Stomach smooth muscle (tissue), 2 donors: ENCODE measurements at regions not wholly inside any gene's neighbourhood (a gene's known extent, or its start where the extent isn't known, plus 50 kb on each side); places are given as distances from the start of the nearest gene placed in this dataset.

Source experiments
- H3K27ac ChIP-seq: one replicate; pipeline ENCODE4 v1.7.0; 2013; ENCODE audit warnings: mild to moderate bottlenecking, low read length, inconsistent platforms
- H3K27me3 ChIP-seq, 2 donors: one replicate each; pipeline ENCODE4 v1.7.0; 2013; ENCODE audit warnings: low read length in 2 of 2; ENCODE audit not compliant: insufficient read depth in 2 of 2, control insufficient read depth in 1 of 2
- H3K36me3 ChIP-seq, 2 donors: one replicate each; pipeline ENCODE4 v1.7.0; 2013; ENCODE audit warnings: low read length in 2 of 2; ENCODE audit not compliant: control insufficient read depth in 2 of 2, insufficient read depth in 2 of 2
- H3K4me1 ChIP-seq: one replicate; pipeline ENCODE4 v1.7.0; 2013; ENCODE audit warnings: low read length; ENCODE audit not compliant: control insufficient read depth, insufficient read depth
- H3K4me3 ChIP-seq, 2 donors: one replicate each; pipeline ENCODE4 v1.7.0; 2013; ENCODE audit warnings: low read length in 2 of 2
- H3K9ac ChIP-seq, 2 donors: one replicate each; pipeline ENCODE4 v1.7.0; 2013; ENCODE audit warnings: low read length in 2 of 2, mild to moderate bottlenecking in 1 of 2
- H3K9me3 ChIP-seq, 2 donors: one replicate each; pipeline ENCODE4 v1.7.0; 2013; ENCODE audit warnings: low read length in 2 of 2; ENCODE audit not compliant: control insufficient read depth in 2 of 2
- donor health status: healthy.
- donor health status: Pancreatic carcinoma.

DNA sequence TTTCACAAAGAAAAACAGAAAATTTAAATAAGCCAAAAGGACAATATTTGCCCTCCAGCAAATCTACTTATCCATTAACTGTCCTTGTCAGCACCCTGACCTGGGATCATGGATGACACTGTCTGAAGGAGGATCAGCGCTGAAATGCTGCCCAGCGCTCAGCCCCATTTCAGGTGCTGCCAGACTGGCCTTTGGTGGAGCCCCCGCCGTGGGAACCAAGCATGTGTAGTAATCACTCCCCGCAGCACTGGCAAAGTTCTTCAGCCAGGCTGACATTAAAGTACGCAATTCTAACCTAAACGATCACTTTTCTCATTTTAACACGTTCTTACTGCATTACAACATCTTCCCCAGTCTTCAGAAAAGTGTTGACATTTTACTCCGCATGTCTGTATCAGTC lies 108.6 kb upstream of the GPC1 start:
- H3K4me1 ChIP-seq = peaks cover 6% of the 10 kb centered on the region
- H3K9me3 ChIP-seq = peaks cover 0 to 4% of the 10 kb centered on the region in 2 donors
- H3K27ac ChIP-seq = no peak overlapping the region
- H3K9ac ChIP-seq = no peak overlapping the region
- H3K36me3 ChIP-seq = no peaks in the 10 kb centered on the region
- H3K27me3 ChIP-seq = peaks cover 5 to 11% of the 10 kb centered on the region in 2 donors
- no peak overlapping the region for H3K4me3 ChIP-seq

DNA sequence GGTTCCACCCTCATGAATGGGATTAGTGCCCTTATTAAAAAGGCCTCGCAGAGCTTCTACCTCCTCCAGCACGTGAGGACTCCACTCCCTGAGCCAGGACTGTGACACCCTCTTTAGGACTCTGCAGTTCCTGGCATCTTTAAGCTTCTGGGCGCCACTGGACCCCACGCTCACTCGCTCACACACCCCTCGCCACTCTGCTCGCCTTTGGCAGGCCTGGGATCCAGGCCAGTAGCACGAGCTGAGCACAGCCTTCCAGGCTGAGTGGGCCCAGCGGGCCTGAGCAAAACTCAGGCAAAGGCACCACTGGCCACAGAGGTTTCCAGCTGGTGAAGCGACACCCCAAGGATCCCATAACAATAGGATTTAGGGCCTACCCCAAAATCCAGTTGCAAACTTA lies 107.9 kb upstream of the GPC1 start:
- H3K27ac ChIP-seq = no peak overlapping the region
- H3K4me1 ChIP-seq = peaks cover 6% of the 10 kb centered on the region
- peaks cover 5 to 12% of the 10 kb centered on the region in 2 donors for H3K27me3 ChIP-seq
- H3K36me3 ChIP-seq = no peaks in the 10 kb centered on the region
- no peak overlapping the region for H3K4me3 ChIP-seq
- peaks cover 0 to 4% of the 10 kb centered on the region in 2 donors for H3K9me3 ChIP-seq
- H3K9ac ChIP-seq = no peak overlapping the region

DNA sequence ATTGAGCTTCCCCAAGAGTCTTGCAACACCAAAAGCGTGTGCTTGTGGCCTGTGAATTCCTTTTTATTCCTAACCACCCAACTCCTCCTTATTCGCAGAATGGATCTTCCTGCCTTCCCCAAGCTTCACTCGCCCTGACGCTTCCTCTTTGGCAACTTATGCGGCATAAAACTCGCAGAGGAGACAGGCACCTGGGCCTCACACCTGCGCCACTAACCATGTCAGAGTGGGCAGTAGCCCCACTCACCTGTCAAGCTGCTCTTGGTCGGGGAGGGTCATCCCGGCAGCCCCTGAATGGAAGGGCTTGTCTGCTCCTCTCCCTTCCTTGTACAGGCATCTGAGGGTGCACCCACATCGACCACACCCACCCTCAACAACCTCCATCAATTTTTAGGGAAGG lies 106.9 kb upstream of the GPC1 start:
- no peak overlapping the region for H3K9ac ChIP-seq
- H3K9me3 ChIP-seq = peaks cover 0 to 4% of the 10 kb centered on the region in 2 donors
- H3K36me3 ChIP-seq = no peaks in the 10 kb centered on the region
- H3K27me3 ChIP-seq = peaks cover 5 to 11% of the 10 kb centered on the region in 2 donors
- no peak overlapping the region for H3K27ac ChIP-seq
- H3K4me3 ChIP-seq = no peak overlapping the region
- peaks cover 6% of the 10 kb centered on the region for H3K4me1 ChIP-seq

DNA sequence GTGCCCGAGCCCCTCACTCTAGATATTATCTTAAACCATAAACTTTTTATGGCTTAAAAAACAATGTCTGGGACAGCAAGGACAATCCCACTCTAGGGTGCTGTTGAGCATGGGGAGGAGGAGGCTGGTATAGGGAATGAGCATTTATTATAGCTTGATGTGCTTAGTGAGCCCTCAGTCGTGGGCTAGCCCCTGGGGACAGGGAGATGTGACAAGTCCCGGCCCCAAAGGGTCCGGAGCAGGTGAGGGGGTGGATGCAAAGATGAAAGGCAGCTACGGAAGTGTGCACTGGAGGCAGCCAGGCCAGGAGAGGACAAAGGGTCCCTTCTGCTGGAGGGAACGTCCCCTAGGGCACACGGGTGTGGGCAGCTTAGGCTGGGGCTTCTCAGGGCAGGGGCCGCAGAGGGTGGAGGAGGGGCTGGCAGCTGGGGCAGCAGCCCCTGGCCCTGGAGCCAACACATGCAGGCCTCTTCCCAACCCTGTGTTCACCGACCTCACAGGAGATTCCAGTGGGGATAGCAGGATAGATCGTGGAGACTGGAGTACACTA lies 106.3 kb upstream of the GPC1 start:
- no peak overlapping the region for H3K4me3 ChIP-seq
- H3K36me3 ChIP-seq = no peaks in the 10 kb centered on the region
- H3K9me3 ChIP-seq = peaks cover 0 to 4% of the 10 kb centered on the region in 2 donors
- no peak overlapping the region for H3K9ac ChIP-seq
- H3K27ac ChIP-seq = no peak overlapping the region
- peaks cover 6% of the 10 kb centered on the region for H3K4me1 ChIP-seq
- peaks cover 5 to 9% of the 10 kb centered on the region in 2 donors for H3K27me3 ChIP-seq

DNA sequence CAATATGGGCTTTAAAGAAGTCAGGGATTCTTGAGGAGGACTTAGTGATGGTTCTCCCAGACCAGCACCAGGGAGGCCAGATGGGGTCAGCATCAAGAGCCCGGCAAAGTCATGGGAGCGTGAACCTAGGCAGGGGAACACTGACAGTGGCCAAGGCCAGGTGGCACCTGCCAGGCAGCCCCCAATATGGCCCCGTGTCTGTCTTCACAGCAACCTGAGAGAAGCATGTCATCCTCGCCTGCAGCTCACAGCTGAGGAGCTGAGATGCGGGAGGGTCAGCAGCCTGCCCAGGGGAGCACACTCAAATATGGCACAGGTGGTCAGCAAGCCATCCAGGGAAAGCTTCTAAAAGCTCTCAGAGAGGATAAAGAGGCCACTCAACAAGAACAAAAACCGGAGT lies 105.7 kb upstream of the GPC1 start:
- Histone ChIP-seq H3K9me3 (peaks cover 0 to 4% of the 10 kb centered on the region in 2 donors), H3K36me3 (no peaks in the 10 kb centered on the region), H3K4me1 (peaks cover 6% of the 10 kb centered on the region), H3K4me3 (no peak overlapping the region), H3K9ac (no peak overlapping the region), H3K27me3 (peaks cover 3 to 6% of the 10 kb centered on the region in 2 donors), H3K27ac (no peak overlapping the region)

DNA sequence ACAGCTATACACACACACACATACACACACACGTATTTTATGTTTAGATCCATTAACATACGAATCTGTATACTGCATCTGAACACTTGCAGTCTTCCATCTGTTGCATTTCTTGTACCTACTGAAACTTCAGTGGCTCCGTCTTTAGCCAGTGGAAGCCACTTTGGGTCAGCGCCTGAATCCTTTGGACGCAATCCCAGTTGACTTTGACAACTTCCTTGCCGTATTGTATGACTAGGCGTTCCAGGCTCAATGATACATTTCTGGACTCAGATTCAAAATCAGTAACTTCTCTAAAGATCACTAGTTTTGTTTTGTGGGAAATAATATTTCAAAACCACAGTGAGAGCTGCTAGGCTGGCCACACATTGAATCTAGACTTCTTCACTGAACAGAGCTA lies 101.5 kb upstream of the GPC1 start:
- no peak overlapping the region for H3K4me3 ChIP-seq
- H3K9me3 ChIP-seq = peaks cover 0 to 4% of the 10 kb centered on the region in 2 donors
- H3K36me3 ChIP-seq = no peaks in the 10 kb centered on the region
- no peak overlapping the region for H3K27ac ChIP-seq
- H3K27me3 ChIP-seq = peaks cover 0 to 2% of the 10 kb centered on the region in 2 donors
- no peak overlapping the region for H3K9ac ChIP-seq
- H3K4me1 ChIP-seq = no peaks in the 10 kb centered on the region

DNA sequence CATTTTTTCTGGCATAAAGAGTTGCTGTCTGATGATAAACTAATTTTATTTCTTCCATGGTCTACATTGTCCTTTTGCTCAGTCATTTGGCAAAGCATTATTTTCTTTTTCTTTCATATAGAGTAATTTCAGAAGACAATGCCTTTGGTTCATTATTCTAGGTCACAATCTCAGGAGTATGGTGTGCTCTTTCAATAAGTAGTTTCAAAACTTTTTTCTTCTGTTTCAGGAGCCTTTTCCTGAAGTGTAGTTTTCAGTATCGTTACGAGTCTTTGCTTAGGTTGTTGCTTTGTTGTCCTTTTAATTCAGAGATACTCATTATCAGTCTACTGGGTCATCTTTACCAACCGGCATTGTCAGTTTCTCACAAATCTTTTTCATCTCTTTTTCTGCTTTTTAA lies 100.4 kb upstream of the GPC1 start:
- Histone ChIP-seq H3K36me3 (no peaks in the 10 kb centered on the region), H3K9ac (no peak overlapping the region), H3K4me1 (no peaks in the 10 kb centered on the region), H3K9me3 (peaks cover 0 to 4% of the 10 kb centered on the region in 2 donors), H3K27me3 (peaks cover 0 to 5% of the 10 kb centered on the region in 2 donors), H3K27ac (no peak overlapping the region), H3K4me3 (no peak overlapping the region)

DNA sequence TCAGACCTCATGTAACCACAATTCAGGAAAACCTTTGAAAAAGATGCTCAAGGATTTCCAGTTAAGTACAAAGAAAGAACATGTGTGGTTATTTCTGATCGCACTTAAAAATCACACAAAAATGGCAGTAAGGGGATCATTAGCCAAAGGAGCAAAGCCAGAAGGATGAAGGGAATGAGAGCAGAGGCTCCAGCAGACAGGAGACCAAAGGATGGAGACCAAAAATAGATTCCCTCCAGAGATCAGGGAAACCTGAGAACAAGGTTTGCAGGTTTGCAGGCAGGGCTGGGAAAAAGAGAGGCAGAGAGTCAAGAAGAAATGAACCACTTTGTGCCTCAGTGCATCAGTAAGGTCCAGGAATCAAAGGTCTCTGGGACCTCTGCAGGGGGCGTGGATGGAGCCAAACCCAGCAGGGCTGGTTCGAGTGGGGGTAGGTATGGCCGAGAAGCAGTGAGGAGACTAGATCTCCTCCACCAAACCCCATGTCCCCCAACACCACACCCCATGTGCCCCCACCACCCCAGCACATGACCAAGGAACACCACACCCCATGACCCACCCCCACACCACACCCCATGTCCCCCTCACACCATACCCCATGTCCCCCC lies 98.5 kb upstream of the GPC1 start:
- Histone ChIP-seq H3K9me3 (no peaks in the 10 kb centered on the region), H3K27me3 (peaks cover 0 to 6% of the 10 kb centered on the region in 2 donors), H3K9ac (no peak overlapping the region), H3K4me3 (no peak overlapping the region), H3K27ac (no peak overlapping the region), H3K36me3 (no peaks in the 10 kb centered on the region), H3K4me1 (no peaks in the 10 kb centered on the region)

DNA sequence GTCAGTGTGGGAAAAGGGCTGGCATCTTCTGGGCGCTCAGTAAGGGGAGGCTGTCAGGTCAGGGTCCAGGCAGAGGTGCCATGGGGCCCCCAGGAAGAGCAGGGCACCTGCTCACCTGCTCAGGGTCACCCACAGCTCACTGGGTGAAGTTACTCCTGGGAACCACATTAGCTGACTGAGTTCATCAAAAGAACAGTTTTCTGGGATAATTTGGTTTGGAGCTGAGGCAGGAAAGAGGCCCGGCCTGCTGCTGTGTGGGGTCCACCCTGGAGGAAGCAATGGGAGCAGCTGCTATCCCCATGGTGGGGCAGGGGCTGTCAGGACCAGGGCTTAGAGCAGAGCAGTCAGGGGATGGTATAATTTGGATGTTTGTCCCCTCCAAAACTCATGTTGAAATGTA lies 97.2 kb upstream of the GPC1 start:
- Histone ChIP-seq H3K9me3 (no peaks in the 10 kb centered on the region), H3K27ac (no peak overlapping the region), H3K4me3 (no peak overlapping the region), H3K4me1 (no peaks in the 10 kb centered on the region), H3K36me3 (no peaks in the 10 kb centered on the region), H3K27me3 (peaks cover 0 to 5% of the 10 kb centered on the region in 2 donors), H3K9ac (no peak overlapping the region)

DNA sequence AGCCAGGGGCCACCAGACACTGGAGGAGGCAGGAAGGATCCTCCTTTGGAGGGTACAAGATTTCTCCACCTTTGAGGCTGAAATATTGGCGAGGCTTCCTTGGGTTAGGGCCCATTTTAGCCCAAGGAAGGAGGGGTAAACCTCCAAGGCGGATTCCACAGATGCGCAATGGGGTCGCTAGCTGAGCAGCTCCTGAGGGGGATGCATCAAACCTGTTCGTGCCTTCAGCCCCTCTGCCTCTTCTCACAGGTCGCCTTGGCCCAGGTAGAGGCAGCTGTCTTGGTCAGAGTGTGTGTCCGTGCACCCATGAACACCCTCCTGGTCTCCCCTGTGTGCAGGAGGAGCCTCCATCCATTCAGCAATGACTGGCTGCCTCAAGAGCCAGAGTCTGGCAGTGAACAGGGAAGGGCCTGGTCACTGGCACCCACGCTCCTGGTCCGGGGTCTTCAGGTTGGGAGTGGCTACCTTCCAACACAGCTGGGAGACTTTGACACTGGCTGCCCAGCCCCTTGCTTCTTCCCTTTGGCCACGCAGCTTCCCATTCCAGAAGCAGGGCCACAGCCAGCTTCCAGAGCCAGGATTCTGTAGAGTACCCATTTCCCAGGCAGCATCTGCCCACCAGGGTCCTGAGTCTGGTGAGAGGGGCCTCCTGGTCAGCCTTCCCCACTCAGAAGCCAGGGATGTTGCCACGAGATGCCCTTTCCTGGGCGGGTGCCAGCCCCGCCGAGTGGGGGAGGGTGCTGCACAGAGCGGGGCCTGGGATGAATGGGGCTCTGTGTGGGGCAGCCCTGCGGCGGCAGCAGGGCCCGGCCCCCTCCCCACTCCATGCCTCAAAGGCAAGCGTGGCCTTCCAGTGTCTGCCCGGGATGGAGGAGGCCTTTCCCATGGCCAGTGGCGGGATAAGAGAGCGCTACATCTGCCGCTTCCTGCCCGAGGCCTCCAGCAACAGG lies 95.8 kb upstream of the GPC1 start:
- Histone ChIP-seq H3K4me1 (no peaks in the 10 kb centered on the region), H3K4me3 (no peak overlapping the region), H3K27me3 (peaks cover 0 to 5% of the 10 kb centered on the region in 2 donors), H3K9ac (no peak overlapping the region), H3K36me3 (no peaks in the 10 kb centered on the region), H3K27ac (no peak overlapping the region), H3K9me3 (peaks cover 0 to 4% of the 10 kb centered on the region in 2 donors)
